GM23338 (cell line): ENCODE measurements at regions not wholly inside any gene's neighbourhood (a gene's known extent, or its start where the extent isn't known, plus 50 kb on each side); places are given as distances from the start of the nearest gene placed in this dataset.

Experiments used
- CREB1 ChIP-seq: fragments of 250-450 bp; sonication (Bioruptor Pico); IDR thresholded peaks from 2 replicates; pipeline ENCODE4 v1.5.0; 2020; ENCODE audit warnings: low read depth, mild to moderate bottlenecking, moderate library complexity
- CTCF ChIP-seq, 2 experiments: fragments of 200-600 bp in 1 of 2; sonication (generic) in 1 of 2; conservative IDR thresholded peaks; 2 replicates each; pipeline versions ENCODE4 v1.5.1 to v1.6.1; 2016 to 2017; ENCODE audit warnings: antibody characterized with exemption in 2 of 2, low read depth in 2 of 2, mild to moderate bottlenecking in 2 of 2, moderate library complexity in 1 of 2
- ETS1 ChIP-seq: IDR thresholded peaks from 2 replicates; pipeline ENCODE4 v1.6.1; 2016; ENCODE audit warnings: antibody characterized with exemption
- EZH2 ChIP-seq: fragments of 200-600 bp; sonication (generic); IDR thresholded peaks from one replicate; pipeline ENCODE4 v1.8.0; 2017; ENCODE audit warnings: antibody characterized with exemption, mild to moderate bottlenecking, low read depth; ENCODE audit not compliant: unreplicated experiment
- EZH2phosphoT487 ChIP-seq: fragments of 200-600 bp; sonication (generic); IDR thresholded peaks from one replicate; pipeline ENCODE4 v1.8.1; 2018; ENCODE audit warnings: antibody characterized with exemption; ENCODE audit not compliant: unreplicated experiment
- POLR2AphosphoS5 ChIP-seq: IDR thresholded peaks from 2 replicates; pipeline ENCODE4 v1.6.1; 2016; ENCODE audit warnings: antibody characterized with exemption, low read depth
- REST ChIP-seq: IDR thresholded peaks from one replicate; pipeline ENCODE4 v1.6.1; 2018; ENCODE audit warnings: antibody characterized with exemption; ENCODE audit not compliant: unreplicated experiment
- ZNF114 ChIP-seq: fragments of 250-450 bp; sonication (Bioruptor Pico); IDR thresholded peaks from 2 replicates; pipeline ENCODE4 v1.5.0; 2020; ENCODE audit warnings: mild to moderate bottlenecking, moderate library complexity

GRCh38 chr3:101979033-101979432, 129.7 kb downstream of the NFKBIZ start:
- TF ChIP-seq CTCF (conservative IDR thresholded peaks at IDR 0.05; ENCODE audit: low read depth in 2 of 2) (no peak), EZH2phosphoT487 (no peak), POLR2AphosphoS5 (no peak), EZH2 (no peak), REST (no peak), ZNF114 (CRISPR knock-in tag) (no peak), CREB1 (CRISPR knock-in tag) (no peak), ETS1 (no peak)
